Memory B cell (primary cell): ENCODE measurements at regions not wholly inside any gene's neighbourhood (a gene's known extent, or its start where the extent isn't known, plus 50 kb on each side); places are given as distances from the start of the nearest gene placed in this dataset.

Experiments used
- ATAC-seq: fragments of 150-1000 bp; cut with Tn5 transposase; 2 replicates; pipeline ENCODE4 v1.10.0; 2021; ENCODE audit warnings: low read depth, mild to moderate bottlenecking, moderate library complexity
- DNase-seq, 2 donors: peaks; one replicate each; pipeline ENCODE4 v3.0.0; 2022; ENCODE audit warnings: low spot score in 2 of 2
- H3K27ac Mint-ChIP-seq: one replicate; pipeline ENCODE4 v1.8.0; 2022; ENCODE audit warnings: mild to moderate bottlenecking, moderate library complexity, mixed read lengths
- H3K27me3 Mint-ChIP-seq: one replicate; pipeline ENCODE4 v1.8.0; 2022; ENCODE audit warnings: mixed read lengths
- H3K36me3 Mint-ChIP-seq: one replicate; pipeline ENCODE4 v1.8.0; 2022; ENCODE audit warnings: mild to moderate bottlenecking, mixed read lengths
- H3K4me1 Mint-ChIP-seq: one replicate; pipeline ENCODE4 v1.8.0; 2022; ENCODE audit warnings: mixed read lengths
- H3K4me3 Mint-ChIP-seq: one replicate; pipeline ENCODE4 v1.8.0; 2022; ENCODE audit warnings: mild to moderate bottlenecking, moderate library complexity, mixed read lengths
- H3K9me3 Mint-ChIP-seq: one replicate; pipeline ENCODE4 v1.8.0; 2022; ENCODE audit warnings: mixed read lengths

- Mint-ChIP-seq H3K4me1 (no peaks in the 10 kb centered on the region), H3K27ac (no peak overlapping the region), H3K9me3 (peaks cover 5% of the 10 kb centered on the region), H3K36me3 (no peaks in the 10 kb centered on the region), H3K27me3 (peaks cover 5% of the 10 kb centered on the region), H3K4me3 (no peak overlapping the region)
- no peak for DNase-seq
- no peak for ATAC-seq
These were observed 77.9 kb upstream of the RRP15 start for GRCh38 chr1:218207194-218207593.

GRCh38 chr1:218209351-218209861 lies 75.7 kb upstream of the RRP15 start:
- H3K27ac Mint-ChIP-seq, result no peak overlapping the region
- no peaks in the 10 kb centered on the region for H3K9me3 Mint-ChIP-seq
- H3K4me3 Mint-ChIP-seq, result no peak overlapping the region
- no peaks in the 10 kb centered on the region for H3K4me1 Mint-ChIP-seq
- no peak for DNase-seq
- no peak for ATAC-seq
- no peaks in the 10 kb centered on the region for H3K36me3 Mint-ChIP-seq
- peaks cover 10% of the 10 kb centered on the region for H3K27me3 Mint-ChIP-seq

DNA sequence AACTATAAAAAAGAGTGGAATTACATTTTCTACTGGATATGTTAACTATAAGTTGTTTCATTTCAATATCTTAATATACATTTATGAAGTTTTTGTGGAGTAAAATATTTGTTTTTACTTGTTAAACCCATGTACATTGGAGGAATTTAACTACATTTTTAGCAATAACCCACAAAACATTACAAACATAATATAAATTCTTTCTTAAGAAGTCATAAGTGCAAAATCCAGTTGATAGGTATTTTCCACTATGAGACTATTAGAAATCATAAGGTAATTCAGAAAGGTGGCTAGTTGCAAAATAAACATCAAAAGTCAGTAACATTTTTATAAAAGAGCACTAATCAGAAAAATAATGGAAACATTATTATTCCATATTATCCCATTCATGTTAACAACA lies 73.9 kb upstream of the RRP15 start:
- Mint-ChIP-seq H3K36me3 (no peaks in the 10 kb centered on the region), H3K9me3 (no peaks in the 10 kb centered on the region), H3K27ac (no peak overlapping the region), H3K4me3 (no peak overlapping the region), H3K4me1 (no peaks in the 10 kb centered on the region), H3K27me3 (peaks cover 10% of the 10 kb centered on the region)
- ATAC-seq (no peak), DNase-seq (no peak)

GRCh38 chr1:218217040-218217439 lies 68.1 kb upstream of the RRP15 start:
- Mint-ChIP-seq H3K27ac (no peak overlapping the region), H3K9me3 (no peaks in the 10 kb centered on the region), H3K36me3 (no peaks in the 10 kb centered on the region), H3K27me3 (peaks cover 6% of the 10 kb centered on the region), H3K4me1 (no peaks in the 10 kb centered on the region), H3K4me3 (no peak overlapping the region)
- no peak for ATAC-seq
- no peak for DNase-seq

DNA sequence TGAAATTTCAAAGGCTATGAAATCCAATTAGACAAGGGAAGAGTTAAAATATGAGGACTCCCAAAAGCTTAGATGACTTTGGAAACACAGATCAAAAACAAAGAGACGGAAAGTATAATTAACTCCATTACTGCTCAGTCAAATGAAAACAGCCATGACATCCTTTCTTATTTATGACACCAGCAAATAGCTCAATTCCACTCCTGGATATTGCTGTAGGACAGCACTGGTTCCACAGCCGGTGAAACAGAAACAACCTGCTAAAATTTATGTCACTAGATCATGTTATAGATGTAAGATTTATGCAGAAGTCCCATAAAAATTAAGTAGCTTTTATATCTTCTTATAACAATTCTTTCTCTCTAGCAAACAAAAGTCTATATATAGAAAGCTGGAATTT lies 65.6 kb upstream of the RRP15 start:
- no peak for ATAC-seq
- Mint-ChIP-seq H3K27ac (no peak overlapping the region), H3K4me1 (no peaks in the 10 kb centered on the region), H3K36me3 (no peaks in the 10 kb centered on the region), H3K9me3 (no peaks in the 10 kb centered on the region), H3K27me3 (peaks cover 1% of the 10 kb centered on the region), H3K4me3 (no peak overlapping the region)
- no peak for DNase-seq

- H3K4me3 Mint-ChIP-seq, result no peak overlapping the region
- H3K9me3 Mint-ChIP-seq, result no peaks in the 10 kb centered on the region
- ATAC-seq (no peak), DNase-seq (no peak)
- H3K27me3 Mint-ChIP-seq, result peaks cover 3% of the 10 kb centered on the region
- H3K36me3 Mint-ChIP-seq, result no peaks in the 10 kb centered on the region
- no peaks in the 10 kb centered on the region for H3K4me1 Mint-ChIP-seq
- H3K27ac Mint-ChIP-seq, result no peak overlapping the region
These were observed 61.0 kb upstream of the RRP15 start for GRCh38 chr1:218224101-218224500.

DNA sequence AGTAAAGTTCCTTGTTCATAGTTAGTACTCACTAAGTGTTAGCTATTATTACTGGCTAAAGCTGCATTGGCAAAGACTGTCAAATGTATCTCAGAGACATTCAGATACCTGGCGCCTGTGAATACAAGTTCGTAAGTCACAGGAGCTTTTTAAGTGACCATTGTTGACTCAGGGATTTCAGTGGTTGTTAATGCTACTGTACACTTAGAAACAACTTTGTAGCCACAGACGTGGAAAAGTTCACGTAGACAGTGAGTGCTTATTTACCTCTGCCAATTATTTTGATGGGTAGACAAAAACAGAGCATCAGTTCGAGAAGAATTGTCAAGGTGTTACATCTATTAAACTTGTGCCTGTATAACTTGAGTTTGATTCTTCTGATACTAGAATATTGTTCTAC lies 59.1 kb upstream of the RRP15 start:
- ATAC-seq, result no peak
- Mint-ChIP-seq H3K27me3 (peaks cover 2% of the 10 kb centered on the region), H3K4me1 (no peaks in the 10 kb centered on the region), H3K36me3 (no peaks in the 10 kb centered on the region), H3K4me3 (no peak overlapping the region), H3K9me3 (no peaks in the 10 kb centered on the region), H3K27ac (no peak overlapping the region)
- DNase-seq, result no peak
